ENCODE measurements at regions not wholly inside any gene's neighbourhood (a gene's known extent, or its start where the extent isn't known, plus 50 kb on each side); places are given as distances from the start of the nearest gene placed in this dataset.

- H3K27ac ChIP-seq (ENCODE audit: low read depth, low read length) = no peak overlapping the region
- H3K4me1 ChIP-seq (ENCODE audit: control insufficient read depth, insufficient read depth, low read length) = no peaks in the 10 kb centered on the region
- no peaks in the 10 kb centered on the region for H3K27me3 ChIP-seq (ENCODE audit: control insufficient read depth, insufficient read depth, low read length)
- no peak overlapping the region for H3K4me3 ChIP-seq (ENCODE audit: low read length)
- no peaks in the 10 kb centered on the region for H3K36me3 ChIP-seq (ENCODE audit: control insufficient read depth, insufficient read depth, low read length)
- no peak overlapping the region for H3K9ac ChIP-seq (ENCODE audit: low read length)
Measured at GRCh38 chr12:90399357-90399756, 555.6 kb downstream of the CCER1 start.

DNA sequence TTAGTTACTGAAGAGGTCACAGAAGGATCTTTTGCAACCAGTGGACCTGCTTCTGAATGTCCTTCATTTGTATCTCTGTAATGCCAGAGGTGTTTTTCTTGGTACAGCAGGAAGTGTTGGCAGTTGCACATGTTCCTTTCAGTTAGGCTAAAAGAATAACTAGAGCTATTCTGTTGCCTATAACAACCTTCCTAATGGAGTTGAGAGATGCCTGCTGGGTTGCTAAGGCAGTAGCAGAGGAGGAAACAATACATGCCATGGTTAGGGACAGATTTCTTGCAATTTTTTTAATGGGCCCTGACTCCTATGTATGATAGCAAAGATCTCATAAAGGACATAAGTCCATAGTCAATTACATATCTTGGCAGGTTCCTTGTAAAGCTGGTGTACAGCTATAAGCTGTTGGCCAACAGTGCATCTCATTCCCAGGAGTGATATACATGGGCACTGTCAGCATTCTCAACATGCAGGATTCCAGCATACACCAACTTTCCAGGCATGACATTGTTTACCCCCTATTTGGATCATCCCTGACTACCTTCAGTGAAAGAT lies 556.6 kb downstream of the CCER1 start:
- Histone ChIP-seq H3K27me3 (ENCODE audit: control insufficient read depth, insufficient read depth, low read length) (no peaks in the 10 kb centered on the region), H3K36me3 (ENCODE audit: control insufficient read depth, insufficient read depth, low read length) (no peaks in the 10 kb centered on the region), H3K4me1 (ENCODE audit: control insufficient read depth, insufficient read depth, low read length) (no peaks in the 10 kb centered on the region), H3K4me3 (ENCODE audit: low read length) (no peak overlapping the region), H3K27ac (ENCODE audit: low read depth, low read length) (no peak overlapping the region), H3K9ac (ENCODE audit: low read length) (no peak overlapping the region)

- Histone ChIP-seq H3K4me3 (ENCODE audit: low read length) (no peak overlapping the region), H3K9ac (ENCODE audit: low read length) (no peak overlapping the region), H3K4me1 (ENCODE audit: control insufficient read depth, insufficient read depth, low read length) (no peaks in the 10 kb centered on the region), H3K36me3 (ENCODE audit: control insufficient read depth, insufficient read depth, low read length) (no peaks in the 10 kb centered on the region), H3K27ac (ENCODE audit: low read depth, low read length) (no peak overlapping the region), H3K27me3 (ENCODE audit: control insufficient read depth, insufficient read depth, low read length) (no peaks in the 10 kb centered on the region)
Measured at GRCh38 chr12:90396556-90396955, 558.4 kb downstream of the CCER1 start.

- Histone ChIP-seq H3K36me3 (ENCODE audit: control insufficient read depth, insufficient read depth, low read length) (no peaks in the 10 kb centered on the region), H3K4me3 (ENCODE audit: low read length) (no peak overlapping the region), H3K27me3 (ENCODE audit: control insufficient read depth, insufficient read depth, low read length) (no peaks in the 10 kb centered on the region), H3K4me1 (ENCODE audit: control insufficient read depth, insufficient read depth, low read length) (no peaks in the 10 kb centered on the region), H3K27ac (ENCODE audit: low read depth, low read length) (no peak overlapping the region), H3K9ac (ENCODE audit: low read length) (no peak overlapping the region)
Measured at GRCh38 chr12:90393652-90394051, 561.3 kb downstream of the CCER1 start.

- no peak overlapping the region for H3K4me3 ChIP-seq (ENCODE audit: low read length)
- H3K4me1 ChIP-seq (ENCODE audit: control insufficient read depth, insufficient read depth, low read length) = no peaks in the 10 kb centered on the region
- H3K36me3 ChIP-seq (ENCODE audit: control insufficient read depth, insufficient read depth, low read length) = no peaks in the 10 kb centered on the region
- H3K27me3 ChIP-seq (ENCODE audit: control insufficient read depth, insufficient read depth, low read length) = no peaks in the 10 kb centered on the region
- no peak overlapping the region for H3K27ac ChIP-seq (ENCODE audit: low read depth, low read length)
- no peak overlapping the region for H3K9ac ChIP-seq (ENCODE audit: low read length)
Measured at GRCh38 chr12:90393089-90393488, 561.9 kb downstream of the CCER1 start.

- Histone ChIP-seq H3K9ac (ENCODE audit: low read length) (no peak overlapping the region), H3K4me1 (ENCODE audit: control insufficient read depth, insufficient read depth, low read length) (no peaks in the 10 kb centered on the region), H3K36me3 (ENCODE audit: control insufficient read depth, insufficient read depth, low read length) (no peaks in the 10 kb centered on the region), H3K27me3 (ENCODE audit: control insufficient read depth, insufficient read depth, low read length) (no peaks in the 10 kb centered on the region), H3K27ac (ENCODE audit: low read depth, low read length) (no peak overlapping the region), H3K4me3 (ENCODE audit: low read length) (no peak overlapping the region)
Measured at GRCh38 chr12:90390947-90391346, 564.0 kb downstream of the CCER1 start.

DNA sequence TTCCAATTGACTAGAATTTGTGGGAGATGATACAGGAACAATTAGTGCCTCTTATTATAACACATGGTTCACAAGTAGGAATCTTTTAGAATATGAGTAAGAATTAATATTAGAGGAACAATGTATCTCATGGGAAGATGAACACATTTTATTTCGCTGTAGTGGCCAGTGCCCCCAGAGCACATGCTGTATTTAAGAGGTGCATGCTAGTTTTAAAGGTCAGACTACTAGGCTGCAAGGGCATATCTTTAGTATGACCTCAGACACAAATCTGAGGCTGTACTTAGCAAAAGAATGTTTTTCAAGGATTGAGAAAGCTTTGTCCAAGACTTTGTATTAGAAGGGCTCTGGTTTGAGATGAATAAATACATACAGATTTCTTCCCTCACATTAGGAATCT lies 586.9 kb downstream of the CCER1 start:
- Histone ChIP-seq H3K27ac (ENCODE audit: low read depth, low read length) (no peak overlapping the region), H3K4me1 (ENCODE audit: control insufficient read depth, insufficient read depth, low read length) (no peaks in the 10 kb centered on the region), H3K27me3 (ENCODE audit: control insufficient read depth, insufficient read depth, low read length) (no peaks in the 10 kb centered on the region), H3K4me3 (ENCODE audit: low read length) (no peak overlapping the region), H3K36me3 (ENCODE audit: control insufficient read depth, insufficient read depth, low read length) (no peaks in the 10 kb centered on the region), H3K9ac (ENCODE audit: low read length) (no peak overlapping the region)

DNA sequence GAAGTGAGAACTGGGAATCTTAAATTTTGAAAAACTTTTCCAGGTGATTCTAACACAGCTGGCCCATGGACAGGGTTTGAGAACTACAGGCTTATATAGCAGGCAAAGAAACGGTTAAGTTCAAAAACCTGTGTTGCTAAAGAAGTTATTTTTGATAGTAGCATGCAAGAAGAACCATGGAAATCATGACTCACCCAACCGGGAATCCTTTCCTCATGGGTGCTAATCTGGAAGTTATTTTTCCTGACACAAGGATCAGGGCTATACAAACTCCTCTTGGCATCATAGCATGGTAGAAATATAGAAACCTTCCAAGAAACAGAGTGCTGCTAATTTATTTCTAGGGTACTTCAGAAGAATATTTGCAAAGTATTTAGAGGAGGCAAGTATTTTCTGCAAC lies 588.7 kb downstream of the CCER1 start:
- Histone ChIP-seq H3K9ac (ENCODE audit: low read length) (no peak overlapping the region), H3K27me3 (ENCODE audit: control insufficient read depth, insufficient read depth, low read length) (no peaks in the 10 kb centered on the region), H3K4me1 (ENCODE audit: control insufficient read depth, insufficient read depth, low read length) (no peaks in the 10 kb centered on the region), H3K36me3 (ENCODE audit: control insufficient read depth, insufficient read depth, low read length) (no peaks in the 10 kb centered on the region), H3K4me3 (ENCODE audit: low read length) (no peak overlapping the region), H3K27ac (ENCODE audit: low read depth, low read length) (no peak overlapping the region)

DNA sequence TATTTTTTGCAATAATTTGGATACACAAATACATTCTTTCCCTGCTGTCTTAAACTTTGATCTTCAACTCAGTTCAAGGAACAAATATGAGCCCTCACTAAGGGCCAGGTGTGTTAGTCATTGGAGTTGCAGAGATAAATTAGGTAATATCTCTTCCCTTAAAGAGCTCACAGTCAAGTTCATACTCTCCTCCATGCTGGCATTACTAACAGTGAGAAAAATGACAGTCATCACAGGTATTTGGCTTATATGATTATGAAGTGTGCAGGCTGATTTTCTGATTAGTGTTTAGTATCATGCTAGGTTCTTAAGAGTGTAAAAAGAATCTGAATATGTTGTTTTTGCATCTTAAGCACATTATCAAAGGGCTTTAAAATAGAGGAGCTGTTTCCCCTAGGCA lies 594.7 kb downstream of the CCER1 start:
- H3K4me1 ChIP-seq (ENCODE audit: control insufficient read depth, insufficient read depth, low read length) = no peaks in the 10 kb centered on the region
- H3K36me3 ChIP-seq (ENCODE audit: control insufficient read depth, insufficient read depth, low read length) = no peaks in the 10 kb centered on the region
- no peak overlapping the region for H3K4me3 ChIP-seq (ENCODE audit: low read length)
- H3K27ac ChIP-seq (ENCODE audit: low read depth, low read length) = no peak overlapping the region
- H3K9ac ChIP-seq (ENCODE audit: low read length) = no peak overlapping the region
- no peaks in the 10 kb centered on the region for H3K27me3 ChIP-seq (ENCODE audit: control insufficient read depth, insufficient read depth, low read length)

DNA sequence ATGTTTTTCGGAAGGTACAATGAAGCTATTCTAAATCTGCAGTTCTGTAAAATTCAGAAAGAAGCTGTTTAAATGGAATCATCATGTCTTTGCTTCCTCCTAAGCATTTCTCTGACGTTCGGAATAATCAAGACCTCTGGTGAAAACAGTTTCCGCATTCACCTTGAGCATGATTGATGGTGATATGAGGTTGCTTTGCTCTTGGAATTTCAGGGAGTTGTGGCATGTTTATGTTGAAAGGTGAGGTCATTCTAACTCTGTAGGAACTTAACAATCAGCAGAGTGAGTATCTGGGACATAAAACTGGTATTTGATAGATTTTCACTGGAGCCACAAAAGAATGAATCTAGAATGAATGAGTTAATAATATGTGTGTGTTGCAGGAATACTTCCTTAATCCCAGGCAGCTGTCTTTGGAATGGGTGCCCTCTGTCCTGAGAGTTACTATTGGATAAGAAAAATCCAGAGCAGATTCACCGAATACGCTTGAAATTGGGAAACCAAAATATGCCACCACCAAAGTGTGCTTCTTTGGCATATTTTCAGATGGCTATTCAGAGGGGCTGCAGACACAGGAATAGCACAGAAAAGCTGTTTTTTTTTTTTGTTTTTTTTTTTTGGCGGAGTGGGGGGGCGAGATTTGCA lies 599.1 kb downstream of the CCER1 start:
- H3K4me1 ChIP-seq (ENCODE audit: control insufficient read depth, insufficient read depth, low read length) = no peaks in the 10 kb centered on the region
- no peak overlapping the region for H3K9ac ChIP-seq (ENCODE audit: low read length)
- H3K36me3 ChIP-seq (ENCODE audit: control insufficient read depth, insufficient read depth, low read length) = no peaks in the 10 kb centered on the region
- H3K27me3 ChIP-seq (ENCODE audit: control insufficient read depth, insufficient read depth, low read length) = no peaks in the 10 kb centered on the region
- no peak overlapping the region for H3K27ac ChIP-seq (ENCODE audit: low read depth, low read length)
- no peak overlapping the region for H3K4me3 ChIP-seq (ENCODE audit: low read length)

DNA sequence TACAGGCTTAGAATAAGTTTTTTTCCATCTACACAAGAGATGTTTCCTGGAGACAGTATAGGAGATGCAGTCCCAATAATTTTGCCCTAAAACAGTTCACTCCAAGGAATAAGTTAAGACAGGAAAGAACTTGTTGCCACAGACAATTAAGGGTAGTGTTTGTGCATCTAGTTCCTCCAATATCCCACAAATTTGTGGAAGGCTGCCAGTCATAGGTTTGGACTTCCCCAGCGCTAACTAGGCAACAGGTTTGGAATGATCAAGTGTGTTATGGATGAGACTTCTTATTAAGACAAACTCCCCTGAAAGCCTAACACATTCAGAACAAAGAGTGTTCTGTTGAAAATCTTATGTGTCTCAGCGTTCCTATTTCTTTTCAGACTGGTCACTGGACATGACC lies 611.0 kb downstream of the CCER1 start:
- no peak overlapping the region for H3K27ac ChIP-seq (ENCODE audit: low read depth, low read length)
- no peak overlapping the region for H3K4me3 ChIP-seq (ENCODE audit: low read length)
- H3K4me1 ChIP-seq (ENCODE audit: control insufficient read depth, insufficient read depth, low read length) = no peaks in the 10 kb centered on the region
- no peaks in the 10 kb centered on the region for H3K27me3 ChIP-seq (ENCODE audit: control insufficient read depth, insufficient read depth, low read length)
- H3K9ac ChIP-seq (ENCODE audit: low read length) = no peak overlapping the region
- H3K36me3 ChIP-seq (ENCODE audit: control insufficient read depth, insufficient read depth, low read length) = no peaks in the 10 kb centered on the region

- Histone ChIP-seq H3K4me1 (ENCODE audit: control insufficient read depth, insufficient read depth, low read length) (no peaks in the 10 kb centered on the region), H3K36me3 (ENCODE audit: control insufficient read depth, insufficient read depth, low read length) (no peaks in the 10 kb centered on the region), H3K27me3 (ENCODE audit: control insufficient read depth, insufficient read depth, low read length) (no peaks in the 10 kb centered on the region), H3K4me3 (ENCODE audit: low read length) (no peak overlapping the region), H3K27ac (ENCODE audit: low read depth, low read length) (no peak overlapping the region), H3K9ac (ENCODE audit: low read length) (no peak overlapping the region)
Measured at GRCh38 chr12:90342081-90342480, 612.9 kb downstream of the CCER1 start.

DNA sequence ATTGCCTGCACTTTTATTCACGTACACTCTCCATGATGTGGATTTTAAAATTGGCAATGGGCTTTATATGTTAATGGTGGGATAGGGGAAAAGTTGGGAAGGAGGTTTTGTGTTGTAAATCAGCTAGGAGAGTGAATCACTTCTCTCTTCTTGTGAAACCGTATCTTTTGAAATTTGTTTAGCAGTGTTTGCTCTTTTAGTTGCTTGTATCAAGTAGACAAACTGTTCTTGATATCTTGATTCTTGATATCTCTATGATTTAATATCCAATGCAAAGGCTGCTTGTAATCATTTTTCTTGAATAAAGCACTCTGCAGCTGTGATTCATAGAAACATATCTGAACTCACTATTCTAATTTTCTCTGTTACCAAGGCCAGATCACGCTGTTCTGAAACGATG lies 615.1 kb downstream of the CCER1 start:
- H3K9ac ChIP-seq (ENCODE audit: low read length) = no peak overlapping the region
- H3K36me3 ChIP-seq (ENCODE audit: control insufficient read depth, insufficient read depth, low read length) = no peaks in the 10 kb centered on the region
- no peaks in the 10 kb centered on the region for H3K27me3 ChIP-seq (ENCODE audit: control insufficient read depth, insufficient read depth, low read length)
- H3K27ac ChIP-seq (ENCODE audit: low read depth, low read length) = no peak overlapping the region
- no peak overlapping the region for H3K4me3 ChIP-seq (ENCODE audit: low read length)
- H3K4me1 ChIP-seq (ENCODE audit: control insufficient read depth, insufficient read depth, low read length) = no peaks in the 10 kb centered on the region
